Skeletal muscle satellite cell (primary cell): ENCODE measurements at regions not wholly inside any gene's neighbourhood (a gene's known extent, or its start where the extent isn't known, plus 50 kb on each side); places are given as distances from the start of the nearest gene placed in this dataset.

ENCODE experiments used
- H3K27me3 ChIP-seq: 2 replicates; pipeline ENCODE4 v1.7.0; 2013; ENCODE audit warnings: low read length; ENCODE audit not compliant: control insufficient read depth, insufficient read depth
- H3K36me3 ChIP-seq: 2 replicates; pipeline ENCODE4 v1.7.0; 2013; ENCODE audit warnings: mild to moderate bottlenecking, control low read depth, low read length; ENCODE audit not compliant: insufficient read depth
- H3K4me1 ChIP-seq: 2 replicates; pipeline ENCODE4 v1.7.0; 2013; ENCODE audit warnings: low read length; ENCODE audit not compliant: control insufficient read depth, insufficient read depth
- H3K4me2 ChIP-seq: 2 replicates; pipeline ENCODE4 v1.7.0; 2013; ENCODE audit warnings: mild to moderate bottlenecking, low read length
- H3K4me3 ChIP-seq: 2 replicates; pipeline ENCODE4 v1.7.0; 2013; ENCODE audit warnings: low read length
- H3K9ac ChIP-seq: 2 replicates; pipeline ENCODE4 v1.7.0; 2013; ENCODE audit warnings: mild to moderate bottlenecking, low read depth, low read length, moderate library complexity
- H3K9me3 ChIP-seq: replicated peaks from 2 replicates; pipeline ENCODE4 v1.7.0; 2013; ENCODE audit warnings: mild to moderate bottlenecking, control low read depth, low read length

DNA sequence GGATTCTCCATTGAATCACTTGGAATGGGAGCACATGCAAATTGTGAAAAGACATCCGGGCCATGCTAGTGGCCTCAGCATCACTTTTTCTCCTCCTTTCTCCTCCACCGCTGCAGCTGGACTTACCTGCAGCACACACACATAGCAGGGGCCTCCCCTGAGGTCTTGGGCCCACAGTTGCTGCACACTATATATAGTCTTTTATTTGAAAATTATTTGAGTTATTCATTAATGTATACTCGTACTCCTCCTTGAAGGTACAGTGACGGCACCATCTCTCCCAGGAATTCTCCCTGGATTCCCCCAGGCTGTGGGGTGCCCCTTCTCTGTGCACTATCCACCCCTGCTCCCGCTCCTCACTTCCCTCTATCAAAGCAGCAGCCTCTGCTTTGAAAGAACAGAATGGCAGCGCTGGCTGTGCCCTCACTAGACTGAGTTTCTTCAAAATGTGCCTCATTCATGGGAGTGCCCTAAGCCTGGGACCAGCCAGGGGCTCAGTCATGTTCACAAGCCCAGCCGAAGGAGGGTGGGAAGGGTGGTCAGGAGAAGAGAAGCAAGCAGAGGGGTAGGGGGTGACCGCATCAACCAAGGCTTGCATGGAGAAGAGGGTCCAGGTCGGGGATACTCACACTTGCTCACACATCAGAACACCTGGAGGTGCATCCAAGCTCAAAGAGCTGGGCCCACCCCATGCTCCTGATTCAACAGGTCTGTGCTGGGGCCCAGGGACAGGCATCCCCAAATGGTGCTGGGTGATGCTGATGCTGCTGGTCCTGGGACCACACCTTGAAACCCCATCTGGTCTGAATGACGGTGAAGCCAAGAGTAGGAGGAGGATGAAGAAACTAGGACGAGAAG, 156.2 kb upstream of the ZMIZ1 start:
- H3K4me3 ChIP-seq, result no peak overlapping the region
- H3K4me1 ChIP-seq, result no peaks in the 10 kb centered on the region

DNA sequence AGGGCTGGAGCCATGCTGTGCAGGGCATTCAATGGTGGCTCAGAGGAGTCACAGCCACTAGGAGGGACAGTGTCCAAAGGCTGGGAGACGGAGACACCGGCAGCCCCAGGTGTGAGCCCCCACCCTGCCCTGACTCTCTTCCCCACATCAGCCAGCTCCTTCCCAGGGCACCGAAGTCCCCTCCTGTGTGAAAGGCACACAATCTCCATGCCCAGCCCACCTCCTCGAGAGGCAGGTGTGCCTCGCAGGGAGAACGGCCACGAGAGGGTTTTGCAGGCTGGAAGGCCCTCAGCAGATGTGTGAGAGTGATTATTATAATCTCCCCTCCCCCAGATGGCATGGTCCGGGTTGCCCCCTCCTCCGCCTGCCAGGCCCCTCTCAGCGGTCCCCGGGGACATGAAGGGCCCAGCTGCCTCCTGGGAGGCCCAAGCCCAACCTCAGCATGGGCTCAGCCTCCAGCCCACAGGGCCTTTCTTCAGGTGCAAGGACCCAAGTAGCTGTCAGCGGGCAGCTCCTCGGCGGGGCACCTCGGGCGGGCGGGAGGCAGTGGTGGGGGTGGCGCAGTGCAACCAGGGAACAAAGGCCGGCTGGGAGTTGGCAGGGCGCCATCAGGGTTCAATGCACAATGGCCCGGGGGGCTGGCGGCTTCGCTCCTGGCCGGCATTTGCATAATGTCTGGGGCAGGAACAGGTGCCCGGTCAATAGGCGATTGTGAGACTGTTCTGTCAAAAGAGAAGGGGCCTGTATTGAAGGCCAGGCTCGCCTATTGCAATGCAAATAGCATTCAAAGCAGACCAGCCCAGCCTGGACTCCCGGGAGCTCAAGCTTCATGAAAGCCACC, 155.3 kb upstream of the ZMIZ1 start:
- H3K27me3 ChIP-seq, result peaks cover 84% of the 10 kb centered on the region
- no peaks in the 10 kb centered on the region for H3K4me1 ChIP-seq
- no peak overlapping the region for H3K4me3 ChIP-seq
- H3K9me3 ChIP-seq, result no peaks in the 10 kb centered on the region
- H3K4me2 ChIP-seq, result no peak overlapping the region
- H3K9ac ChIP-seq, result no peak overlapping the region
- H3K36me3 ChIP-seq, result no peaks in the 10 kb centered on the region

More for the DNA sequence above, 156.2 kb upstream of the ZMIZ1 start:
- Histone ChIP-seq H3K36me3 (no peaks in the 10 kb centered on the region), H3K27me3 (peaks cover 83% of the 10 kb centered on the region), H3K9me3 (no peaks in the 10 kb centered on the region), H3K4me2 (no peak overlapping the region), H3K9ac (no peak overlapping the region)

DNA sequence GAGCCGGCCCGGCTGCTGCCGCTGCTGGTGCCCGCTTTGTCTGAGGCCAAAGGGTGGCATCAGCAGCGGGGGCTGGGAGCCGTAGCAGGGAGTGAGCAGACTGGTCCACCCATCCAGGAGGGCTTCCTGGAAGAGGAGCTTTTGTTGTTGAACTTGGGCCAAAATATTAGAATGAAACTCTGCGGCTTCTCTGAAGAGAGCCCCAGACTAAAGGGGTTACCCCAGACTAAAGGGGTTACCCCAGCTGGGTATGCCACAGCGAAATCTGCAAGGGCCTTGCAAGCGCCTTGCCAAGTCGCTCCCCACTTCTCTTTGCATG, 154.7 kb upstream of the ZMIZ1 start:
- Histone ChIP-seq H3K4me2 (no peak overlapping the region), H3K9ac (no peak overlapping the region), H3K36me3 (no peaks in the 10 kb centered on the region), H3K4me1 (no peaks in the 10 kb centered on the region), H3K4me3 (no peak overlapping the region), H3K27me3 (peaks cover 86% of the 10 kb centered on the region), H3K9me3 (no peaks in the 10 kb centered on the region)

DNA sequence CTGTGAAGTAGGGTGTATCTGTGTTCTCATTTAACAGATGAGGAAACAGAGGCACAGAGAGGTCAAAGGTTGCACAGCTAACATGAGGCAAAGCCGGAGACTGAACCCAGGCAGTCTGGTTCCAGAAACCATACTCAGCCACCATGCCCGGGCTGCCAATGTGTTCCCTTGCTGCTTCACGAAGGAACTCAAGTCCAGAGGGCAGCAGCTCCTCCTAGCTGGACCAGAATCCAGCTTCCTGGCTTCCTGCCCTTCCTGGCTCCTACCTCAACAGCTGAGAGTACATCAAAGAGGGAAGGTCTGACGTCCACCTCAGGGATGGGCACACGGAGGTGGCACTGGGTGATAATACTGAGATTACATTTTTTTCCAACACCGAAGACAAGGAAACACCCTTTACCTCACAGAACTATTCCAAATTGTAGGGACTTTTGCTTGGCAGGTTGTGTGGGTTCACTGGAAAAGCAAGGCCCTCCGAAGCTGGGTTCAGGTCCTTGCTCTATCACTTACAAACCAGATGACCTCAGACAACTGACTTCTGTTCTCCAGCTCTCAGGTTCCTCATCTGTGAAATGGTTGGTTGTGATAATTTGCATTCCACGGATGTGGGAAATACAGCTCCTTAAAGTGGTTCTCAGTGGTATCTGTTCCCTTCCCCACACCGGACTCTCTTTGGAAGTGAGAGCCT, 154.1 kb upstream of the ZMIZ1 start:
- Histone ChIP-seq H3K4me3 (no peak overlapping the region), H3K27me3 (peaks cover 86% of the 10 kb centered on the region), H3K9ac (no peak overlapping the region), H3K36me3 (no peaks in the 10 kb centered on the region), H3K9me3 (no peaks in the 10 kb centered on the region), H3K4me2 (no peak overlapping the region), H3K4me1 (no peaks in the 10 kb centered on the region)

DNA sequence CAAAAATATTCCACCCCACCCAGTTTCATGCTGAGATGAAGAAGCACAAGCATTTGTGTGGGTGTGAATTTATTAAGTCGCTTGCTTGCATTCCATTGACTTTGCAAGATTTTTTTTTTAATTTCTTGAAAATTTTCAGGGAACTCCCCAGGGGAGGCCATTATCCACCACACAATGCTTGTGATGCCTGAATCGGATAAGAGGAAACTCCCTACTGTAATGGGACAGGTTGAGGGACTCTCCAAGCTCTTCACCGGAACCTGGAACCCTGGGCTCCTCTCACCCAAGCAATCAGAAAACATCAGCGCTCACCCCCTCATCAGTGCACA, 153.6 kb upstream of the ZMIZ1 start:
- Histone ChIP-seq H3K4me2 (no peak overlapping the region), H3K27me3 (peaks cover 86% of the 10 kb centered on the region), H3K9ac (no peak overlapping the region), H3K36me3 (no peaks in the 10 kb centered on the region), H3K4me1 (no peaks in the 10 kb centered on the region), H3K9me3 (no peaks in the 10 kb centered on the region), H3K4me3 (no peak overlapping the region)

DNA sequence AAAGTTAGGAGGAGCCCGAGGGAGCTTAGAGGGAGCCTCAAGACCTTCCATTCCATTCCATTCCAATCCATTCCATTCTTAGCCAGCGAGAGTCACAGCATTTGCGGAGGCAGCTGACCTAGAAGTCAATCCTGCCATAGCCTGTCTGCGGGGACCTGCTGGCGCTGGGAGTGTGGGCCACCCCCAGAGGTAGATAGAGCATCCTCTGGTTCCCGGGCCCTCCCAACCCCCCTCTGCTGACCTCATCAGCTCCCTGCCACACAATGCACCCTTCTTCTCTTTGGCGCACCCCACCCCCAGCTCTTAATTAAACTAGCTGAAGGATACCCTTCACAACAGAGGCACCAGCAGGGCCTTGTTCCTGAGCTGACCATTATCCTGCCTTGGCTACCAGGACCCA, 152.5 kb upstream of the ZMIZ1 start:
- H3K9me3 ChIP-seq, result no peaks in the 10 kb centered on the region
- H3K4me1 ChIP-seq, result no peaks in the 10 kb centered on the region
- no peak overlapping the region for H3K4me2 ChIP-seq
- H3K4me3 ChIP-seq, result no peak overlapping the region
- no peak overlapping the region for H3K9ac ChIP-seq
- H3K36me3 ChIP-seq, result no peaks in the 10 kb centered on the region
- H3K27me3 ChIP-seq, result peaks cover 86% of the 10 kb centered on the region

DNA sequence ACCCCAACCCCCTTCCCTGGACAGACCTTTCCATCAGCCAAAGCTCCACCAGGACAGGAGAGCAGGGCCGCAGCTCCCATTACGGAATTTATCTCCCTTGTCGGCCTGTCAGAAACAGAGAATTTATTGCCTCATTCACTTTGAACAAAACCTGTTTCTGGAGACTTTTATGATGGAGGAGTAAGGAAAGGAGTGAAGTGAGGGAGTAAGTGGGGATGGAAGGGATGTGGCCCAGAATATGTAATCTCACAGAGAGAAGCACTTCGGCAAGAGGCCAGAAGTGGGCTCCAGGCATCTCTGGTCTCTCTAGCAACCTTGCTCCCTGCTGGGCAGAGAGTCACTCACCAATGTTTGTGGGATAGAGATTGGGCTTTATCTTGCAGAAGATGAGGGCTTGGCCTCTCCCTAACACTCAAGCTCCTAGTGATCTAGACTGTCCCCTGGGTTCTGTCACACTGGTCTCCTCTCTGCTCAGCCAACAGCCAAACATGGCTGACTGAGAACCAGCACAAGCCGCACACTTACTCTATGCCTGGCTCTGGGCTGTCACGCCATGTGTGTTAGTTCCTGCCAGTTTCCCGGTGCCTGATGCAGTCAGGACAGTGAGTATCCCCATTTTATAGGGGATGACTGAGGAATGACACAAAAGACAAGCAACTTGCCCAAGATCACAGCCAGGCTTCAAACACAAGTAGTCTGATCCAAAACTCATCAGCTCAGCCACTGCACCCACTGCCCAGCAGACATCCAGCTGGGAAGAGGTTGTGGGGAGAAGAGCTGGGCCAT, 149.4 kb upstream of the ZMIZ1 start:
- H3K9me3 ChIP-seq, result no peaks in the 10 kb centered on the region
- peaks cover 91% of the 10 kb centered on the region for H3K27me3 ChIP-seq
- no peaks in the 10 kb centered on the region for H3K4me1 ChIP-seq
- no peak overlapping the region for H3K4me3 ChIP-seq
- no peak overlapping the region for H3K9ac ChIP-seq
- H3K36me3 ChIP-seq, result no peaks in the 10 kb centered on the region
- no peak overlapping the region for H3K4me2 ChIP-seq

DNA sequence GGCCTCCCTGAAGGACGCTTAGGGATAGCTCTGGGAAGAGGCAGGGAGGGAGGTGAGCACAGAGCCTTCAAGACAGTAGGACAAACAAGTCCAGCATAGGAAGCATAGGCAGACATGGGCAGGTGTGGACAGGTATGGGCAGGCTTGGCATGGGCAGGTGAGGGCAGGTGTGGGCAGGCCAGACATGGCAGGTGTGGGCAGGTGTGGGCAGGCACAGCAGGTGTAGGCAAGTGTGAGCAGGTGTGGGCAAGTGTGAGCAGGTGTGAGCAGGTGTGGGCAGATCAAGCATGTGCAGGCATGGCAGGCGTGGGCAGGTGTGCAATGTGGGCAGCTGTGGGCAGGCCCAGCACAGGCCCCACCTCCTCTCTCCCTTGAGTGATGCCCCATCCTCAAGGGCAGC, 148.8 kb upstream of the ZMIZ1 start:
- no peaks in the 10 kb centered on the region for H3K4me1 ChIP-seq
- peaks cover 86% of the 10 kb centered on the region for H3K27me3 ChIP-seq
- H3K9ac ChIP-seq, result no peak overlapping the region
- no peak overlapping the region for H3K4me3 ChIP-seq
- no peaks in the 10 kb centered on the region for H3K36me3 ChIP-seq
- no peaks in the 10 kb centered on the region for H3K9me3 ChIP-seq
- H3K4me2 ChIP-seq, result no peak overlapping the region

DNA sequence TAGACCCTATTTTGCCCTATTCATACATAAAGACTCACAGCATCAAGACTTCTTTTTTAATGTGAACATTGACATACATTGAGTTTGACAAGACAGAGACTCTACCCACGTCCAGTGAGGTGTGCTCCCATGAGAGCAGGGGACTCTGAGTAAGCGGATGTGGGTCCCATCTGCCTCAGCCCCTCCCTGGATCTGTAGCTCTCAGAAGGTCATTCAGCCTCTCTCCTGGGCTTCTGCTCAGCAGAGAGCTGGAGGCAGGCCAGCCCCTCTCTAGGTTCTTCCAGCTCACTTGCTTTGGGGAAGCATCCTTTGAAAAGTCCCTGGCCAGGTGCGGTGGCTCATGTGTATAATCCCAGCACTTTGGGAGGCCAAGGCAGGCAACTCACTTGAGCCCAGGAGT, 146.9 kb upstream of the ZMIZ1 start:
- Histone ChIP-seq H3K4me1 (peaks cover 12% of the 10 kb centered on the region), H3K9me3 (no peaks in the 10 kb centered on the region), H3K27me3 (peaks cover 69% of the 10 kb centered on the region), H3K4me3 (no peak overlapping the region), H3K36me3 (no peaks in the 10 kb centered on the region), H3K4me2 (no peak overlapping the region), H3K9ac (no peak overlapping the region)

DNA sequence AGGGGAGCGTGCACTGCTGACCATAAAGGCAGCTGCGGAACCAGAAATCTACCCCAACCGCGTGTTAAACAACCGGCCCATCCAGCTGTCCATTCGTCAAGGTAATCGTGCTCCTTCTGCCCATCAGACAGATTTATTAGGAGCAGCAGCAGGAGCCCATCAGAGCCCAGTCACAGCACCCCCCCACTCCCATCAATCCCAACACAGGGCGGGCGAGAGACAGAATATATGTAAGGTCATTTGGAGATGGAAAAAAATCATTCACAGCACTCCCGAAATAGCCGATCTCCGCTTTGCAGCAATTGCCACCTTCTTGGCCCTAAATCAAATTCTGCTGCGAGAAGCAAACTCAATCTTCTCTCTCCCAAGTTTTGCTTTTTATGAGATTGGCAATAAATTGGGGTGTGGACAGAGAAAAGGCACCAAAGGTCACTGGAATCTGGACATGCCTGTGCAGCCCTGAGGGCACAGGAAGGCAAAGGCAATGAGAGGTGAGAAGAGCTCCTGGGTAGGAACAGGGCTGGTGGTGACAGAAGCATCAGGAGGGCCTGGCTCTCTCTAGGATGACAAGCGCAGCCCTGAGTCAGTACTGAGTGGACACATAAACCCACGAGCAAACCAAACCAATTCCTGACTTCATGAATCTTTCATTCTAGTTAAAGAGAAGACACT, 145.0 kb upstream of the ZMIZ1 start:
- Histone ChIP-seq H3K9ac (no peak overlapping the region), H3K36me3 (no peaks in the 10 kb centered on the region), H3K27me3 (peaks cover 60% of the 10 kb centered on the region), H3K4me2 (no peak overlapping the region), H3K9me3 (no peaks in the 10 kb centered on the region), H3K4me3 (no peak overlapping the region), H3K4me1 (peaks cover 12% of the 10 kb centered on the region)
